Activated CD4-positive, alpha-beta T cell treated with anti-CD3 and anti-CD28 coated beads for 36 hours (primary cell): ENCODE measurements at regions not wholly inside any gene's neighbourhood (a gene's known extent, or its start where the extent isn't known, plus 50 kb on each side); places are given as distances from the start of the nearest gene placed in this dataset.

Experiments used
- ATAC-seq: fragments of 200-7000 bp; cut with Tn5 transposase; one replicate; pipeline ENCODE4 v1.10.0; 2021; ENCODE audit warnings: mild to moderate bottlenecking, moderate library complexity
- CTCF ChIA-PET: fragments of 350-600 bp; sonication (Branson Sonifier 250); formaldehyde crosslinking; loops from one replicate; lab custom pipeline; 2021; ENCODE audit warnings: antibody characterized with exemption; lab: Charles Lee
- POLR2A ChIA-PET: fragments of 350-600 bp; sonication (Branson Sonifier 250); formaldehyde crosslinking; loops from one replicate; lab custom pipeline; 2021; ENCODE audit warnings: antibody characterized with exemption, inconsistent platforms; lab: Charles Lee
- DNase-seq: peaks from one replicate; pipeline ENCODE4 v3.0.0-alpha.2; 2020
- H3K27ac Mint-ChIP-seq: one replicate; pipeline ENCODE4 v1.8.0; 2021; ENCODE audit warnings: mixed read lengths
- H3K27me3 Mint-ChIP-seq: one replicate; pipeline ENCODE4 v1.8.0; 2021; ENCODE audit warnings: mixed read lengths
- H3K36me3 Mint-ChIP-seq: one replicate; pipeline ENCODE4 v1.8.0; 2021; ENCODE audit warnings: low read depth, mixed read lengths
- H3K4me1 Mint-ChIP-seq: one replicate; pipeline ENCODE4 v1.8.0; 2021; ENCODE audit warnings: mixed read lengths
- H3K4me3 Mint-ChIP-seq: one replicate; pipeline ENCODE4 v1.8.0; 2021; ENCODE audit warnings: mild to moderate bottlenecking, moderate library complexity, mixed read lengths
- H3K9me3 Mint-ChIP-seq: one replicate; pipeline ENCODE4 v1.8.0; 2021; ENCODE audit warnings: low read depth, mixed read lengths
- intact Hi-C, 2 experiments: fragments of 100-400 bp; cut with DNase I in 1 of 2; cut with micrococcal nuclease in 1 of 2; formaldehyde crosslinking; loops; one replicate each; pipeline versions ENCODE4 v1.14.2 to v1.15.1; 2022 to 2024; cut with DNase I, micrococcal nuclease

DNA sequence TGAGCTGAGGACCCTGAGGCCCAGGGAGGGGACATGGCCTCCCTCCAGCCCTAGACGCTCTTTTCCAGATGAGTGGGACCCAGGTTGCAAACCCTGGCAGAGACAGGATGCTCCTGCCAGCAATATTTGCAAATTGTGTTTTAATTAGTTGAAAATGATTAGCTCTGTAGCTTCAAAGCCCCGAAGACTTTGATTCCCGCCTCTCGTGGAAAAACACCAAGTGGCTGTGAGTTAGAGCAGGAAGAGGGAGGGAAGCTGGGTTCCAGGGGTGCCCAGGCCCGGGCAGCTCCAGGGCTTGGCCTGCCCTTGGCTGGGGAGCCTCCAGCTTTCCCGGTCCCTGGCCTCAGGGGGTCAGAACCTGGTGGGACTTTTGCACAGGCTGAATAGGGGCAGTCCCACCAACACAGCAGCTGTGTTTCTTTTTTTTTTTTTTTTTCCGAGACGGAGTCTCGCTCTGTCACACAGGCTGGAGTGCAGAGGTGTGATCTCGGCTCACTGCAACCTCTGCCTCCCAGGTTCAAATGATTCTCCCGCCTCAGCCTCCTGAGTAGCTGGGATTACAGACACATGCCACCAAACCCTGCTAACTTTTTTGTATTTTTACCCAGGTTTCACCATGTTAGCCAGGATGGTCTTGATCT, 101.6 kb upstream of the RTL6 start:
- Mint-ChIP-seq H3K4me1 (peaks cover 3% of the 10 kb centered on the region), H3K36me3 (no peaks in the 10 kb centered on the region), H3K27me3 (peaks cover 14% of the 10 kb centered on the region), H3K27ac (no peak overlapping the region), H3K9me3 (no peaks in the 10 kb centered on the region), H3K4me3 (no peak overlapping the region)
- intact Hi-C loops = no loop called here
- DNase-seq = no peak
- POLR2A ChIA-PET = no interaction called here
- no peak for ATAC-seq
- CTCF ChIA-PET = no interaction called here

DNA sequence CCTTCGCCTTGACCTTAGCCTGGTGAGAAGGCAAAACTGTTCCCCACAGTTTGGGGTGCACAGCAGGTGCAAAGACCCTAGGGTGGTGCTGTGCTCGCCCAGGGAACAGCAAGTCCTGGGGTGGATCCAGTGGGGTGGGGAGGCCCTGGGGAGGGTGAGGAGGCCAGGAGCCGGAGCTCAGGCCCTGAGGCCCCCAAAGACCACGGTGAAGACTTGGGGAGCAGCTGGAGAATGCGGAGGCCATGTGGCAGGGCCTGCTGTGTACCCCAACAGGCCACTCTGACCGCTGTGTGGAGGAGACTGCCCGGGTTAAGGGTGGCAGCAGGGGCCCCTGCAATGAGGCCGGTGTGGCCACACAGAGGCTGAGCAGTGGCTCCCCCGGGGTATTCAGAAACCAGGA, 101.1 kb upstream of the RTL6 start:
- intact Hi-C loops = no loop called here
- no peaks in the 10 kb centered on the region for H3K36me3 Mint-ChIP-seq
- H3K27me3 Mint-ChIP-seq = peaks cover 14% of the 10 kb centered on the region
- CTCF ChIA-PET = no interaction called here
- POLR2A ChIA-PET = no interaction called here
- DNase-seq = no peak
- H3K4me1 Mint-ChIP-seq = peaks cover 3% of the 10 kb centered on the region
- no peak overlapping the region for H3K27ac Mint-ChIP-seq
- no peak overlapping the region for H3K4me3 Mint-ChIP-seq
- no peak for ATAC-seq
- no peaks in the 10 kb centered on the region for H3K9me3 Mint-ChIP-seq

DNA sequence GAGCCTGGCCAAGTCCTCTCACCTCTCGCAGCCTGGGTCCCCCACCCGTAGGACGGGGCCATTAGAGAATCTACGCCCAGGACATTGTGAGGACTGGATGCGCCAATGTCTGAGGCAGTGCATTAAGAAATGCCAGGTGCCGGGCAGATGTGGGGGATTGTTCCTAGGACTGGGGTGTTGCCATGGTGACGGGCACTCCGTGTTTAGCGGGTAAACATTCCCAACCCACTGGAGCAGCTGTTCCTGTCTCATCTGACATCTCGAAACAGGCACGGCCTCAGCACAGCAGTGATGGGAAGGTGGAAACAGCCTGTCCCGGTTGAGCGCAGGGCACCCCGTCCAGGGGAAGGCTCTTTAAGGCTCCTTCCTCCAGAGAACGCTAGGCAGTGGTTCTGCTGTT, 99.6 kb upstream of the RTL6 start:
- H3K4me1 Mint-ChIP-seq = peaks cover 3% of the 10 kb centered on the region
- no peaks in the 10 kb centered on the region for H3K9me3 Mint-ChIP-seq
- H3K27ac Mint-ChIP-seq = no peak overlapping the region
- H3K27me3 Mint-ChIP-seq = peaks cover 16% of the 10 kb centered on the region
- ChIA-PET CTCF (no interaction called here), POLR2A (no interaction called here)
- intact Hi-C loops = no loop called here
- no peak for DNase-seq
- H3K36me3 Mint-ChIP-seq = no peaks in the 10 kb centered on the region
- H3K4me3 Mint-ChIP-seq = no peak overlapping the region
- no peak for ATAC-seq

DNA sequence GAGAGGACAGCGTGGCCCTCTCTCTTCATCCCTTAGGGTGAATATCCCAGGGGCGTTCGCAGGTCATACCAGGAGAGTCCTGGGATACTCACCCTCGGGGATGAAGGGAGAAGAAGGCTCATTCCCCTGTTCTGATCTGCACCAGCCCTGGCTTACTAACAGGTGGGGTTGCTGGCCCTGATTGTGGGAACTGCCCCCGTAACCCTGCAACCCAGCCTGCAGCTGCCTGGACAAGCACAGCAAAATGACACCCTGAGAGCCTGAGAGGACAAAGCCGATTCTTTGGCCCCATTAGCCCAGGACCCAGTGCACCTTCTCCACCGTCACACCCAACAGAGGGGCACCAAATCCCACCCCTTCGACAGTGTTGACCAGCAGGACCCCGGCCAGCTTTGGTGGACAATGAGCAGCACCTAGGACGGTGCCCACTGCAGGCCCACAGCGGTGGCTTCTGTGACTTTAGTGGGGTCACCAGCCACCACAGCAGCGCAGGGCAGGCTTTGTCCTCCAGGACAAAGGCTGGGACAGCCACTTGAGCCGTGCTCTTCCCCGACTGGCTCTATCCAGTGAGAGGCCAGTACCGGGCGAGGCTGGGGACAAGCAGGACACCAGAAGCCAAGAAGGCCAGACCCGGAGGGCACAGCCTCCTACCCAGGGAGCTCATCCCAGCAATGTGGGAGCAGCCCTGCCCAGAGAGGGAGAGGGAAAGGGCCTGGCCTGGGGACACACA, 98.5 kb upstream of the RTL6 start:
- H3K27me3 Mint-ChIP-seq = peaks cover 14% of the 10 kb centered on the region
- H3K27ac Mint-ChIP-seq = no peak overlapping the region
- intact Hi-C loops = no loop called here
- H3K4me1 Mint-ChIP-seq = peaks cover 3% of the 10 kb centered on the region
- no peak overlapping the region for H3K4me3 Mint-ChIP-seq
- H3K36me3 Mint-ChIP-seq = no peaks in the 10 kb centered on the region
- ATAC-seq (no peak), DNase-seq (no peak)
- no peaks in the 10 kb centered on the region for H3K9me3 Mint-ChIP-seq
- ChIA-PET POLR2A (no interaction called here), CTCF (no interaction called here)

DNA sequence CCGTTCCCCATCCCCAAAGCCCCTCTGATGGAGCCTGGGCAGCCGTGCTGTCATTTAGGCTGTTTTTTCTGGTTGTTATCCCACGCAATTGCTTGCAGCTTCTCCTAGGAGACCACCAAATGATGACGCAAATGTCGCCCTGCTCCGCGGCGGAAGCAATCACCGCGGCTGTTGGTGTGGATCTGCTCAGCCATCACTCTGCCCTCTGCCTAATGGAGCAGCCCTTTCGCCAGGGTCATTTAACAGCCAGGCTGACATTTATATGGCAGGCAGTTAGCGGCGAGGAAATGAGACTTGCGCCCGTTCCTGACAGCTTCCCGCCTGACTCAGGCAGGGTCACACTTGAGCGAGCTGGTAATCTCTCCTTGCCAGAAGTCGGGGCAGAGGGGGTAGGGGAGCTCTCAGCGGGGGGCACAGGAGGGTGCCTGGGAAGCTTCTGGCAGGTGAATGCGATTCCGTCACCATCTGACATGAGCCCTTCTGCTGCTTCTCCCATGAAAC, 97.9 kb upstream of the RTL6 start:
- DNase-seq = peak; percentile 16
- Mint-ChIP-seq H3K9me3 (no peaks in the 10 kb centered on the region), H3K4me3 (no peak overlapping the region), H3K27me3 (peaks cover 13% of the 10 kb centered on the region), H3K36me3 (no peaks in the 10 kb centered on the region), H3K4me1 (peaks cover 3% of the 10 kb centered on the region), H3K27ac (no peak overlapping the region)
- CTCF ChIA-PET = no interaction called here
- POLR2A ChIA-PET = no interaction called here
- intact Hi-C loops = no loop called here
- ATAC-seq = peak; percentile 19

DNA sequence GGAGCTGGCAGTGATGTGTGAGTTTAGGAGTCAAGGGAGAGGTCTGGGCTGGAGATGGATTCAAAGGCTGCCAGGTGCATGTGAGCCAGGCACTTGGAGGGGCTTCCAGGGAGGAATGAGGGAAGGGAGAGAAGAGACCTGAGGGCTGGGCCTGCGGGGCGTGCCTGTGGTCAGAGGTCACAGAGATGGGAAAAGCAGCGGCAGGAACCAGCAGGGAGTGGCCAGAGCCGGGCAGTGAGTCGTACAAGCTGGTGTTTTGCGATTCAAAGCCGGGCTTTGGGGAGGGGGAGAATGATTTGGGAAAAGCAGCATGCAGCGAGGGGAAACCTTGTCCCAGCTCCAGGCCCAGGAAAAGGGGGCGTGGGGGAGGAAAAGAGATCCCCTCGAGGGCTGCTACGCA, 96.9 kb upstream of the RTL6 start:
- Mint-ChIP-seq H3K27ac (no peak overlapping the region), H3K27me3 (peaks cover 13% of the 10 kb centered on the region), H3K4me3 (no peak overlapping the region), H3K4me1 (peaks cover 3% of the 10 kb centered on the region), H3K9me3 (no peaks in the 10 kb centered on the region), H3K36me3 (no peaks in the 10 kb centered on the region)
- intact Hi-C loops = no loop called here
- DNase-seq (no peak), ATAC-seq (no peak)
- CTCF ChIA-PET = no interaction called here
- POLR2A ChIA-PET = no interaction called here

DNA sequence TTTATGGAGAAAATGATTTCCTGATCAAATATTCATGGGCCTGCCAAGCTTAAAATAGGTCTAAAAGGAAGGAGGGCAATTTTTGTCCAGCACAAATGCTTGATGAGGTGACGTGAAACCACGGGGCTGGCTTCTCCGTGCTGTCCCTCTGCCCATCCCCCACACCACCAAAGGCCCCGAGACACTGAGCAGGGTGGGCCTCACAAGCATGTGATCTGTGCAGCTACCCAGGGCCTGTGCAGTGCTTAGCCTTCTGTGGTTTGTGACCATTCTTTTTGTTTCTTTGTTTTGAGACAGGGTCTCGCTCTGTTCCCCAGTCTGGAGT, 94.8 kb upstream of the RTL6 start:
- peaks cover 17% of the 10 kb centered on the region for H3K27me3 Mint-ChIP-seq
- ATAC-seq (no peak), DNase-seq (no peak)
- ChIA-PET POLR2A (no interaction called here), CTCF (no interaction called here)
- intact Hi-C loops = no loop called here
- H3K36me3 Mint-ChIP-seq = no peaks in the 10 kb centered on the region
- no peaks in the 10 kb centered on the region for H3K9me3 Mint-ChIP-seq
- no peak overlapping the region for H3K27ac Mint-ChIP-seq
- no peak overlapping the region for H3K4me3 Mint-ChIP-seq
- H3K4me1 Mint-ChIP-seq = peaks cover 3% of the 10 kb centered on the region

DNA sequence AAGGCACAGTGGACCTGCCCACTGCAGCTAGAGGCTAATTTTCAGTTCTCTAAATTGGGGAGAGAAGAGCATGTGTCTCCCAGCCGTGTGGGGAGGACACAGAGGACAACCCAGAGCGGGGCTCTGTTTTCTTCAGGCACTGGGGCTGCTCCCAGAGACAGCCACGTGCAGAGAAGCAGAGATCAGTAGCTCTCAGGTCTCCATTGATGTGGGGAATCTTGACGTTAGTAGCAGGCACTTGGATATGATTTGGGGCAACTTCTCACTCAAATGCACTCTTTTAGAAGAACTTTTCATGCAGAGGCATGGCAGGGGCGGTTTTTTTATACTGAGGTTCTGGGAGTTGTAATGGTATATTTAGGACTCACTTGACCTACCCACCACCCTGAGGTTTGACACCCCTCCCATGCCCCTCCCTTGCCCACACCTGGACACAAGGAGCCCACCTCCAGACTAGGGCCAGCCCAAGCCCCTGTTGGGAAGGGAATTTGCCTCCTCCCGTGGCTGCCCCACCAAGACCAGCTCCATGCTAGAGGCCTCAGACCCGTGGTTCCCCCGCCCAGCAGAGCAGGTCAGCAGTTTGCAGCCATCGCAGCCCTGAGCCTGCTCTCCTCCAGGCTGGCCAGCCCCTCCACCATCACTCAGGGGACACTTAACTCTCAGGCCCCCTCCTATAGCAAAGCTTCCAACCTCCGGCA, 94.2 kb upstream of the RTL6 start:
- ChIA-PET POLR2A (no interaction called here), CTCF (interaction anchor here (0.6 kb wide), 1 partner anchor 413 kb away, joined by 3 read pairs; no protein-coding TSS in a partner anchor)
- Mint-ChIP-seq H3K4me1 (peaks cover 3% of the 10 kb centered on the region), H3K36me3 (no peaks in the 10 kb centered on the region), H3K9me3 (no peaks in the 10 kb centered on the region), H3K27me3 (peaks cover 21% of the 10 kb centered on the region), H3K4me3 (no peak overlapping the region), H3K27ac (no peak overlapping the region)
- DNase-seq (no peak), ATAC-seq (no peak)
- intact Hi-C loops = no loop called here

DNA sequence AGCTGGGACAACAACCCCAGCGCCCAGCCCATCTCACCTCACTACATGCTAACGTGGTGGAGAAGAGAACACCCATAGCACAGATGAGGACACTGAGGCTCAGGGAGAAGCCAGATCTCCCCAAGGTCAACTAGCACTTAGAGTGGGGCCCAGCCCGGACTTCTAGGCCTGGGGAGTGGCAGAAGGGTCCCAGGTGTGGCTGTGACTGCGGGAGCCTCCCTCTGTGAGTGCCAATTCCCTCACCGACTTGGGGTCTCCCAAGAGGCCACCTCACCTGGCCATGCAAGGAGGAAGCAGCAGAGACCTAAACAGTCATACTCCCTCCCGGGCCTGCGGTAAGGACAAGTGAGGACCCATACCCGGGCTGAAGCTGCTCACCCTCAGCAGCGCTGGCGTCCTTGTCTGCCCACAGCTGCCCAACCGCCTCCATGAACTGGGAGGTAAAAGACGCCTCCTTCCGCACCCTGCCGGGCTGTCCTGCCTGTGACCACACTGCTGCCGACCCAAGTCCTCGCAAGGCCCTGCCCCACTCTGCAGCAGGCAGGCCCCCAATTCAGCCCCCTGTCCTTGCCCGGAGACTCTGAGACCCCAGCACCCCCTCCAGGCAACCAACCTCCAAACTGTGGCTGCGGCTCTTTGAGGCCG, 93.2 kb upstream of the RTL6 start:
- H3K36me3 Mint-ChIP-seq = no peaks in the 10 kb centered on the region

DNA sequence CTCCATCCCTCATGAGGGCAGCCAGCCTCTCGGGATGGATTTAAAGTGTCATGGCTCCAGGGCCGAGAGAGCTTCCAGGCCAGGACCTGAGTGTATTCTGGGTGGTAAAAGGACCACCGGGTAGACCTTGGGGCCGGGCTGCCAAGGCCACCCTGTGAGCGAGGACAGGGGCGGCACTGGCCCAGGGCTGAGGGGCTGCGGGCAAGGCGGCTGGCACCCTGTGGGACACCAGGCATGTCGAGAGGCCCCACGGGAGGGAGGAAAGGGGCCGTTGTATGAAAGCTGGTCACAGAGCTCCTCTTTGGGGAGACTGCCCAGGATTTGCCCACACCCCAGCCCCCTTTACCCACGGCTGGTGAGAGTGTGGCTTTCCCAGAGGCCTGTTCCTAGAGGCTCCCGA, 92.3 kb upstream of the RTL6 start:
- no peak overlapping the region for H3K27ac Mint-ChIP-seq
- H3K4me1 Mint-ChIP-seq = no peaks in the 10 kb centered on the region
- ATAC-seq (no peak), DNase-seq (no peak)
- no peaks in the 10 kb centered on the region for H3K9me3 Mint-ChIP-seq
- no peaks in the 10 kb centered on the region for H3K36me3 Mint-ChIP-seq
- intact Hi-C loops = no loop called here
- CTCF ChIA-PET = no interaction called here
- no peak overlapping the region for H3K4me3 Mint-ChIP-seq
- POLR2A ChIA-PET = no interaction called here
- H3K27me3 Mint-ChIP-seq = peaks cover 26% of the 10 kb centered on the region

More for the DNA sequence above, 93.2 kb upstream of the RTL6 start:
- CTCF ChIA-PET = no interaction called here
- Mint-ChIP-seq H3K4me1 (peaks cover 3% of the 10 kb centered on the region), H3K4me3 (no peak overlapping the region), H3K27me3 (peaks cover 25% of the 10 kb centered on the region), H3K9me3 (no peaks in the 10 kb centered on the region), H3K27ac (no peak overlapping the region)
- intact Hi-C loops = no loop called here
- POLR2A ChIA-PET = no interaction called here
- ATAC-seq = no peak
- no peak for DNase-seq

DNA sequence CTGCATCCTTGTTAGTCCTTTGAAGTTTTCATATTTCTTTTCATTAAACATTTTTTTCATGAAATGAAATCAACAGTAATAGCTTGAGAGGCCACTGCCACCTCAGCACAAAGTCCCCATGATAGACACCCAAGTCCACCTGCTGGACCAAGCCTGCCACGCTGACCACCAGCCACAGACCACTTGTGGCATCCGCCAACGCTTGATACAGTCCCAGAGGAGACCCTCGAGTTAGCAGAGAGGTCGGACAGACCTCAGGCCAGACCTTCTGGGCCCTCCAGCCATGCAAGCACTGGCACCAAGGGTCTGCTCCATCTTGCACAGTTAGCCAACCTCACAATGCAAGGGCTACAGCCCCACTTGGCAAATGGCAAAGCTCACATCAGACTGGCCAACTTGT, 91.8 kb upstream of the RTL6 start:
- POLR2A ChIA-PET = no interaction called here
- Mint-ChIP-seq H3K36me3 (no peaks in the 10 kb centered on the region), H3K27me3 (peaks cover 25% of the 10 kb centered on the region), H3K4me3 (no peak overlapping the region), H3K9me3 (no peaks in the 10 kb centered on the region), H3K4me1 (no peaks in the 10 kb centered on the region), H3K27ac (no peak overlapping the region)
- CTCF ChIA-PET = no interaction called here
- intact Hi-C loops = no loop called here
- ATAC-seq (no peak), DNase-seq (no peak)
